GM23248 (cell line): ENCODE measurements at regions not wholly inside any gene's neighbourhood (a gene's known extent, or its start where the extent isn't known, plus 50 kb on each side); places are given as distances from the start of the nearest gene placed in this dataset.

ENCODE experiments used
- EZH2 ChIP-seq: fragments of 200-600 bp; sonication (generic); IDR thresholded peaks from 2 replicates; pipeline ENCODE4 v1.6.1; 2018; ENCODE audit warnings: antibody characterized with exemption, mild to moderate bottlenecking; ENCODE audit not compliant: insufficient read depth, poor library complexity, severe bottlenecking
- EZH2phosphoT487 ChIP-seq: fragments of 200-600 bp; sonication (generic); IDR thresholded peaks from 2 replicates; pipeline ENCODE4 v1.6.1; 2018; ENCODE audit warnings: antibody characterized with exemption, moderate library complexity, mild to moderate bottlenecking, low read depth; ENCODE audit not compliant: insufficient read depth

DNA sequence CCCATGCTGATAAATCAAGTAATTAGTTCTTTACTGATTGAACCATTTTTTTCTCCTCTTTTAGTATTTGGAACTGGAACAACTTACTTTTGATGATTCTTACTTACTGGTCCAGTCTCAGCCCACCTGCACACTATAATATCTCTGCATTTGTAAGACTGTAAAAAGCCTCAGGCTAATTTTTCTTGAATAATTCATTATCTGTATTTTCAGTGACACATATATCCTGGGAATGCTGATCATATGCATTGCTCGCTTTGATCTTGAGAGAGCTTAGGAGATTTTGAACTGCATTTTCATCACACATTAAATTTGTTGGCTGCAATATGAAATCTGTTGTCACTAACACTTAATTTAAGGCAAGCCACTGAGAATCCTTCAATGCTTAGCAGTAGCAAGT, 760.6 kb downstream of the EDEM1 start:
- TF ChIP-seq EZH2phosphoT487 (no peak), EZH2 (no peak)
